DND-41 (cell line): ENCODE measurements at regions not wholly inside any gene's neighbourhood (a gene's known extent, or its start where the extent isn't known, plus 50 kb on each side); places are given as distances from the start of the nearest gene placed in this dataset.

Experiments
- ATAC-seq: fragments of 200-7000 bp; cut with Tn5 transposase; 3 replicates; pipeline ENCODE4 v1.9.1; 2021; ENCODE audit warnings: low read depth; ENCODE audit not compliant: insufficient read depth
- DNase-seq: peaks from one replicate; pipeline ENCODE4 v3.0.0-alpha.2; 2020
- H2AFZ ChIP-seq: 2 replicates; pipeline ENCODE4 v1.6.0; 2012; ENCODE audit warnings: low read depth, low read length
- H3K27ac ChIP-seq: 2 replicates; pipeline ENCODE4 v1.5.1; 2012; ENCODE audit warnings: low read length, inconsistent platforms
- H3K27me3 ChIP-seq: fragments of 200-600 bp; sonication (generic); 2 replicates; pipeline ENCODE4 v1.6.0; 2012; ENCODE audit warnings: low read length, mild to moderate bottlenecking, inconsistent platforms; ENCODE audit not compliant: insufficient read depth, poor library complexity
- H3K36me3 ChIP-seq: 2 replicates; pipeline ENCODE4 v1.5.1; 2012; ENCODE audit warnings: low read length, inconsistent platforms; ENCODE audit not compliant: insufficient read depth
- H3K4me1 ChIP-seq: 2 replicates; pipeline ENCODE4 v1.5.1; 2012; ENCODE audit warnings: mild to moderate bottlenecking, low read length; ENCODE audit not compliant: insufficient read depth
- H3K4me2 ChIP-seq: 2 replicates; pipeline ENCODE4 v1.6.0; 2012; ENCODE audit warnings: mild to moderate bottlenecking, moderate library complexity, low read length, inconsistent platforms; ENCODE audit not compliant: insufficient read depth
- H3K4me3 ChIP-seq, 2 experiments: fragments of 200-600 bp in 1 of 2; shearing (Covaris generic) in 1 of 2; 2 replicates each; pipeline ENCODE4 v1.5.1; 2012 to 2016; ENCODE audit warnings: inconsistent platforms in 2 of 2, low read length in 2 of 2, mild to moderate bottlenecking in 2 of 2, low read depth in 1 of 2, moderate library complexity in 1 of 2
- H3K79me2 ChIP-seq: 2 replicates; pipeline ENCODE4 v1.6.0; 2012; ENCODE audit warnings: low read length, inconsistent platforms; ENCODE audit not compliant: insufficient read depth
- H3K9ac ChIP-seq: 2 replicates; pipeline ENCODE4 v1.6.0; 2012; ENCODE audit warnings: low read depth, mild to moderate bottlenecking, inconsistent platforms, low read length, moderate library complexity
- H3K9me3 ChIP-seq: 2 replicates; pipeline ENCODE4 v1.5.1; 2012; ENCODE audit warnings: low read length, moderate library complexity, mild to moderate bottlenecking, inconsistent platforms; ENCODE audit not compliant: insufficient read depth, severe bottlenecking
- H4K20me1 ChIP-seq: 2 replicates; pipeline ENCODE4 v1.6.0; 2012; ENCODE audit warnings: low read length; ENCODE audit not compliant: insufficient read depth
- CTCF ChIP-seq: IDR thresholded peaks from 2 replicates; pipeline ENCODE4 v1.5.1; 2012; ENCODE audit warnings: borderline replicate concordance, low read length, moderate library complexity, mild to moderate bottlenecking; ENCODE audit not compliant: poor library complexity, severe bottlenecking; ENCODE audit errors: extremely low read depth
- EZH2 ChIP-seq: IDR thresholded peaks from 3 replicates; pipeline ENCODE4 v1.6.1; 2012; ENCODE audit warnings: borderline replicate concordance, low read depth, mild to moderate bottlenecking, moderate library complexity, low read length, inconsistent platforms; ENCODE audit not compliant: severe bottlenecking

- Histone ChIP-seq H3K4me2 (no peak overlapping the region), H3K4me3 (no peak overlapping the region), H3K4me1 (no peaks in the 10 kb centered on the region), H3K9me3 (no peaks in the 10 kb centered on the region), H4K20me1 (no peaks in the 10 kb centered on the region), H3K79me2 (no peaks in the 10 kb centered on the region), H3K27ac (no peak overlapping the region), H2AFZ (no peak overlapping the region), H3K9ac (no peak overlapping the region), H3K36me3 (no peaks in the 10 kb centered on the region), H3K27me3 (no peaks in the 10 kb centered on the region)
- ATAC-seq, result no peak
- DNase-seq, result no peak
- TF ChIP-seq CTCF (no peak), EZH2 (no peak)
Measured at GRCh38 chr2:79320871-79321270, 161.3 kb upstream of the REG3A start.

DNA sequence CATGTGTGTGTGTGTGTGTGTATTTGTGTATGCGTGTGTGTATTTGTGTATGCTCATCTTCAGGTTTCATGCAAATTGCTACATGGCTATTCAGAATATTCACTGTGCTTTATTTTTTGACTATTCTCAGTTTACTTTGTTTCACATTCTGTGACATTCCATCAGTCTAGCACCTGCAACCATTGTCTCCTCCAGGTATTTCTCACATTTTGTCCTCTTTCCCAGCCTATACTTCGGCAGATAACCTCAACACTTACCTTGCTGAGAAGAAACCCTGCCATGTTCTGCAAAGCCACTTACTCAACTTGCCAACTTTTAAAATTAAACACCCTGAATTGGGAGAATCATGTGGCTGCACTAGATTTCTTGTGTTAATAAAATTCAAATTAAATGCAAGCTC, 135.4 kb upstream of the REG3A start:
- H3K4me1 ChIP-seq, result no peaks in the 10 kb centered on the region
- H3K4me2 ChIP-seq, result no peak overlapping the region
- ATAC-seq (no peak), DNase-seq (no peak)
- TF ChIP-seq EZH2, result no peak
- TF ChIP-seq CTCF, result no peak
- H3K79me2 ChIP-seq, result no peaks in the 10 kb centered on the region
- H2AFZ ChIP-seq, result no peak overlapping the region
- no peak overlapping the region for H3K9ac ChIP-seq
- no peaks in the 10 kb centered on the region for H3K27me3 ChIP-seq
- H4K20me1 ChIP-seq, result no peaks in the 10 kb centered on the region
- H3K4me3 ChIP-seq, result no peak overlapping the region
- H3K9me3 ChIP-seq, result no peaks in the 10 kb centered on the region
- H3K27ac ChIP-seq, result no peak overlapping the region
- no peaks in the 10 kb centered on the region for H3K36me3 ChIP-seq

GRCh38 chr2:79292958-79293315, 133.4 kb upstream of the REG3A start:
- Histone ChIP-seq H3K4me3 (no peak overlapping the region), H3K4me2 (no peak overlapping the region), H2AFZ (no peak overlapping the region), H3K79me2 (no peaks in the 10 kb centered on the region), H3K27ac (no peak overlapping the region), H3K9ac (no peak overlapping the region), H3K9me3 (no peaks in the 10 kb centered on the region), H3K4me1 (no peaks in the 10 kb centered on the region), H3K27me3 (no peaks in the 10 kb centered on the region), H4K20me1 (no peaks in the 10 kb centered on the region), H3K36me3 (no peaks in the 10 kb centered on the region)
- no peak for DNase-seq
- no peak for TF ChIP-seq EZH2
- TF ChIP-seq CTCF, result no peak
- no peak for ATAC-seq
